ENCODE measurements at regions not wholly inside any gene's neighbourhood (a gene's known extent, or its start where the extent isn't known, plus 50 kb on each side); places are given as distances from the start of the nearest gene placed in this dataset.
"Not testable (repeated sequence)": the region's sequence is repeated elsewhere in the genome, so short reads cannot be mapped to it uniquely, and the experiment has no call there.

GRCh38 chr10:81200801-81201200, 663.1 kb downstream of the SH2D4B start:
- in situ Hi-C loops (cut with MboI; ENCODE audit: low sequenced_read_pairs) = no loop called here

DNA sequence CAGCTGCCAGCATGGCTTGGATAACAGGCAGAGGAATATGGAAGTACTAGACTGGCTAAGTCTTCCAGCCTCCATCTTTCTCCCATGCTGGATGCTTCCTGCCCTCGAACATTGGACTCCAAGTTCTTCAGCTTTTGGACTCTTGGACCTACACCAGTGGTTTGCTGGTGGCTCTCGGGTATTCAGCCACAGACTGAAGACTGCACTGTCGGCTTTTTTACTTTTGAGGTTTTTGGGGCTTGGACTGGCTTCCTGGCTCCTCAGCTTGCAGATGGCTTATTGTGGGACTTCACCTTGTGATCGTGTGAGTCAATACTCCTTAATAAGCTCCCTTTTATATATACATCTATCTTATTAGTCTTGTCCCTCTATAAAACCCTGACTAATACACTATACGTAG, 667.6 kb upstream of the NRG3 start:
- in situ Hi-C loops (cut with MboI; ENCODE audit: low sequenced_read_pairs) = not testable (repeated sequence)

DNA sequence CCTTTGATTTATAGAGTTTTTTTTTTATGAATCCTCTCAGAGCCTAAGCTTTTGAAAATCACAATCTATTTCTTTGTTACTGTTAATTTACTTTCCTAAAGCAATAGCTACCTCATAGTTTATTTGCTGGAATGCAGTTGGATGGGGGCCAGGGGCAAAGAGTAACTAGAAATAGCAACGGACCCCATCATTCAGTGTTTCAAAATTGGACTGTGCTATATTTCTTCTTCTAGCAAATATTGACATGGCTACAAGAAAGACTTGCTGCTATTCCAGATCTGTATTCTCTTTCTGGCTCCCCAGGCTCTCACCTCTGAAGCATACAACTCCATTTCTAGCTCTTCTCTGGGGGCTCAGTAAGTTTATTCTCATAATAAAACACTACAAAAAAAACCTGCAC, 661.6 kb upstream of the NRG3 start:
- in situ Hi-C loops (cut with MboI; ENCODE audit: low sequenced_read_pairs) = no loop called here

- in situ Hi-C loops (cut with MboI; ENCODE audit: low sequenced_read_pairs) = no loop called here
Measured at GRCh38 chr10:81215498-81215897, 659.5 kb upstream of the NRG3 start.

- in situ Hi-C loops (cut with MboI; ENCODE audit: low sequenced_read_pairs) = no loop called here
Measured at GRCh38 chr10:81216949-81217348, 658.0 kb upstream of the NRG3 start.

- in situ Hi-C loops (cut with MboI; ENCODE audit: low sequenced_read_pairs) = no loop called here
Measured at GRCh38 chr10:81218307-81218706, 656.7 kb upstream of the NRG3 start.

- in situ Hi-C loops (cut with MboI; ENCODE audit: low sequenced_read_pairs) = no loop called here
Measured at GRCh38 chr10:81219758-81220157, 655.2 kb upstream of the NRG3 start.

- in situ Hi-C loops (cut with MboI; ENCODE audit: low sequenced_read_pairs) = no loop called here
Measured at GRCh38 chr10:81248886-81249285, 626.1 kb upstream of the NRG3 start.

DNA sequence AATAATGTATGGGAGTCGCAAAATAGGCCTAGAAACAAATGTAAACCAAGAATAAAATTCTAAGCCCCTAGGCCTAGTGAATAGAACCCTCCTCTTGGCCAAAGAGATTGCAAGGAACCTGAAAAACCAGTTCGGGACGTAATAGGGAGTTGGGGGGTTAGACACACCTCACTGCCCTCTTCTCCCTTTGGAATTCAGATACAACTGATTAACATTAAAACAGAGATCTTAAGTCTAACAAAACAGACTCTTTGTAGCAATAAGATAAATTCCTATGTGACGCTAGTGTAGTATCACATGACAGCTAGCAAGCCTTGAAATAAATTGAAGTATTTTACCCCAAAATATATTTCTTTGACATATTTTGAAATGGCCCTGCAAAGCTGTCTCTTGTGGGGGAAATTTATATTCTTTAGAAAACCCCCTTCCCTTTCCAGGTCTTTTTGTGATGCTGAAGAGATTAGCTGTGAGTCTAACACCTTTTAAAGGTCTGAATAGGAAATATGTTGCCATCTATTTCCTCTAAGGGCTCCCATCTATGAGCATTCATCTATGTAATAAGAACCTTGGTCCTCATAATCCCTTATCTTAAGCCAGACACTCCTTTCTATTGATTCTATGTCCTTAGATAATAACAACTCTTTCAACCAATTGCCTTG, 623.4 kb upstream of the NRG3 start:
- in situ Hi-C loops (cut with MboI; ENCODE audit: low sequenced_read_pairs) = no loop called here

DNA sequence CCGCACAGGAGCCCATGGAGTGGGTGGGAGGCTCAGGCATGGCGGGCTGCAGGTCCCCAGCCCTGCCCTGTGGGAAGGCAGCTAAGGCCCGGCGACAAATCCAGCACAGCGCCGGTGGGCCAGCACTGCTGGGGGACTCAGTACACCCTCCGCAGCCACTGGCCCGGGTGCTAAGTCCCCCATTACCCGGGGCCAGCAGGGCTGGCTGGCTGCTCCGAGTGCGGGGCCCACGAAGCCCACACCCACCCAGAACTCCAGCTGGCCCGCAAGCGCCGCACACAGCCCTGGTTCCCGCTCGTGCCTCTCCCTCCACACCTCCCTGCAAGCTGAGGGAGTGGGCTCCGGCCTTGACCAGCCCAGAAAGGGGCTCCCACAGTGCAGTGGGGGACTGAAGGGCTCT, 610.0 kb upstream of the NRG3 start:
- in situ Hi-C loops (cut with MboI; ENCODE audit: low sequenced_read_pairs) = not testable (repeated sequence)

- in situ Hi-C loops (cut with MboI; ENCODE audit: low sequenced_read_pairs) = no loop called here
Measured at GRCh38 chr10:81270051-81270450, 604.9 kb upstream of the NRG3 start.

- in situ Hi-C loops (cut with MboI; ENCODE audit: low sequenced_read_pairs) = no loop called here
Measured at GRCh38 chr10:81280497-81281479, 594.2 kb upstream of the NRG3 start.

DNA sequence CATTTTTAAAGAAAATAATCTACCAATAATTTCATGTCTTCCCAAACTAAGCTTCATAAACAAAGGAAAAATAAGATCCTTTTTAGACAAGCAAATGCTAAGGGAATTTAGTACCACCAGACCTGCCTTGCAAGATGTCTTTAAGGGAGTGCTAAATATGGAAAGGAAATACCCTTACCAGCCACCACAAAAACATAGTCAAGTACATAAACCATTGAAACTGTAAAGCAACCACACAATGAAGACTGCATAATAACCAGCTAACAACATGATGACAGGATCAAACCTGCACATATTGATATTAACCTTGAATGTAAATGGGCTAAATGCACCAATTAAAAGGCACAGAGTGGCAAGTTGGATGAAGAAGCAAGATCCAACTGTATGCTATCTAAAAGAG, 586.5 kb upstream of the NRG3 start:
- in situ Hi-C loops (cut with MboI; ENCODE audit: low sequenced_read_pairs) = no loop called here

DNA sequence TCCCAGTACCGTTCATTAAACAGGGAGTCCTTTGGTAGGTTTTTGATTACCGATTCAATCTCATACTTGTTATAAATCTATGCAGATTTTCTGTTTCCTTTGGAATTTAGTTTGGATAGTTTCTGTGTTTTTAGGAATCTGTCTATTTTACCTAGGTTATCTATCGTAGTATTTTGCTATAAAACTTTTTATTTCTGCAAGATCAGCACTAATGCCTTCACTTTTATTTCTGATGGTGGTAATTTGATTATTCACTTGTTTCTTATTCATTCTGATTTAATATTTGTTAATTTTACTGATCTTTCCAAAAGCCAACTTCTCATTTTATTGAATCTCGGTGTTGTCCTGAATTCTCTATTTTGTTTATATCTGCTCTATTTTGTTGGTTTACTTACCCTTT, 577.7 kb upstream of the NRG3 start:
- in situ Hi-C loops (cut with MboI; ENCODE audit: low sequenced_read_pairs) = no loop called here

DNA sequence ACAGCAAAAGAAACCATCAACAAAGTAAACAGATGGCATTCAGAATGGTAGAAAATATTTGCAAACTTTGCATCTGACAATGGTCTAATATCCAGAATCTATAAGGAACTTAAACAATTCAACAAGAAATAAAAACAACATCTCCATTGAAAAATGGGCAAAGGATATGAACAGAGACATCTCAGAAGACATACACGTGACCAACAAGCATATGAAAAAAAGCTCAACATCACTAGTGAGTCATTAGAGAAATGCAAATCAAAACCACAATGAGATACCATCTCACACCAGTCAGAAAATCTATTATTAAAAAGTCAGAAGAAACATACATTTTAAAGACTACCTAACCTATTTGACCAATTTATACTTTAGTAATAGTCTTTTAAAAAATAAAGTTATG, 571.3 kb upstream of the NRG3 start:
- in situ Hi-C loops (cut with MboI; ENCODE audit: low sequenced_read_pairs) = no loop called here

DNA sequence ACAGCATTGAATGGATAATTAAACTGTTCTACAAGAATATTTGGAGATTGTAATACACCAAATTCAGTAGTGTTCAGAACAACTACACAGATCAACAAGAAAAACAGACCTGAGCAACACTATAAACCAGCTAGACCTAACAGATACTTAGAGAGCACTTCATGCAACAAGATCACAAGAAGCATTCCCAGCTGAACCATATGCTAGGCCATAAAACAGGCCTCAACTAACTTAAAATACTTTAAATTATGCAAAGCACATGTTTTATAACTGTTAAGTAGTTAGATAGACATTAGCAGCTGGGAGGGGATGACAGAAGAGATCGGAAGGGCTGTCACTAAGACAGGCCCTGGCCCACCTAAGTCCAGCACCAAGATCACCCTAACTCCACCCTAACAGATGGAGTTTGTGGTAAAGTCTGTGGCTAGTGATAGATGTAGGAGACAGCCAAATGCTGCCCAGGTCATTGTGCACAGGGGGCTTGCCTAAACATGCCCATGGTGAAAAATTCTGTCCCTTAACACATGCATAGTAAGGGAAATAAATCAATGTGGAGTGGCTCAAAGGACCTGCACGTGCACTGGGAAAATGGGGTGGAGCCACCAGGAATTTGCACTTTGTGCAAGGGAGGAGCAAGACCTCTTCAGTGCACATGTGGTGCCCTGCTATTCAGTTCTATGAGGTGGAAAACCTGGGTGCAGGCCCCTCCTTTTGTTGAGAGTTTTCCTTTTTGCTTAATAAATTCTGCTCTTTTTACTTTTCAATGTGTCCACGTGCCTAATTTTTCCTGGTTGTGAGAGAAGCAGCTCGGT, 567.8 kb upstream of the NRG3 start:
- in situ Hi-C loops (cut with MboI; ENCODE audit: low sequenced_read_pairs) = no loop called here

GRCh38 chr10:81309041-81309552, 565.9 kb upstream of the NRG3 start:
- in situ Hi-C loops (cut with MboI; ENCODE audit: low sequenced_read_pairs) = no loop called here

DNA sequence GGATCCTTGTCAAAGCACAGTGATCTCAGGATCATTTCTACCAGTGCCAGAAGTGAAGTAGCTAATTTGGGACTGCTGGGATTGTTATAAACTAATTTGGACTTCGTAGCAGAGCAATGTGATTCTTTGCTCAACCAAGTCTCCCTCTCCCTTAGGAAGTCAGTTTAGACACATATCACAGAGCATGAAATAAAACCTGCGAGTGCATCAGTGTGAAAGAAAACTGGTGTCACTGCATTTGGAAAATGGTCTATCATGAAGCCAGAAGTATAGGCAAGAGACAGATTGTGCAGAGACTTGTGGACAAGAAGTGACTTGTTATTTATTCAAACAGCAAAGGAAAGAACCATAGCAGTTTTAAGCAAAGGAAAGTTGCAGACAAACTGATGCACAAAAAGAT, 560.5 kb upstream of the NRG3 start:
- in situ Hi-C loops (cut with MboI; ENCODE audit: low sequenced_read_pairs) = no loop called here

DNA sequence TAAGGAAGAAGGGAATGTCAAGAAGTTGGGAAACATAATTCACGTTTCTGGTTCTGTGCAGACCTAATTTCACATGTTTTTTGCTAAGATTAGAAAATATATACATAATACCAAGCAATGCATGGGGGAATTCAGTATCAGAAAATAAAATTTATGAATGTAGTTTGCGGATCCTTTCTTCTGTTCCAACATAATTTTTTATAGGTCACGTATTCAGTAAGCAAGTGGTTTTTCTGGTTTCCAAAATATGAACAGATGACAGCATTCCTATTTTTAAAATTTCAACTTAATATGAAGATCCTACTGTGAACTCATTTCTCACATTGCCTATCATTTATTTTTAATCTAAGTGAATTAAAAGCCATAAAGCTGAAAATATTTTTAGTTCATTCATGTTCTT, 560.0 kb upstream of the NRG3 start:
- in situ Hi-C loops (cut with MboI; ENCODE audit: low sequenced_read_pairs) = no loop called here

- in situ Hi-C loops (cut with MboI; ENCODE audit: low sequenced_read_pairs) = no loop called here
Measured at GRCh38 chr10:81348003-81348402, 527.0 kb upstream of the NRG3 start.

- in situ Hi-C loops (cut with MboI; ENCODE audit: low sequenced_read_pairs) = no loop called here
Measured at GRCh38 chr10:81367132-81367531, 507.9 kb upstream of the NRG3 start.
